DOHH2 (cell line): ENCODE measurements at regions not wholly inside any gene's neighbourhood (a gene's known extent, or its start where the extent isn't known, plus 50 kb on each side); places are given as distances from the start of the nearest gene placed in this dataset.

ENCODE experiments used
- EZH2phosphoT487 ChIP-seq: fragments of 200-600 bp; sonication (generic); IDR thresholded peaks from 2 replicates; pipeline ENCODE4 v1.6.1; 2017; ENCODE audit warnings: borderline replicate concordance, mild to moderate bottlenecking, antibody characterized with exemption, low read length, moderate library complexity, mixed read lengths
- TF ChIP-seq, protein P1 (sequence below): fragments of 200-600 bp; sonication (generic); IDR thresholded peaks from one replicate; pipeline ENCODE4 v1.5.1; 2014; ENCODE audit warnings: antibody characterized with exemption, mild to moderate bottlenecking, low read depth, low read length; ENCODE audit not compliant: poor library complexity, severe bottlenecking

DNA sequence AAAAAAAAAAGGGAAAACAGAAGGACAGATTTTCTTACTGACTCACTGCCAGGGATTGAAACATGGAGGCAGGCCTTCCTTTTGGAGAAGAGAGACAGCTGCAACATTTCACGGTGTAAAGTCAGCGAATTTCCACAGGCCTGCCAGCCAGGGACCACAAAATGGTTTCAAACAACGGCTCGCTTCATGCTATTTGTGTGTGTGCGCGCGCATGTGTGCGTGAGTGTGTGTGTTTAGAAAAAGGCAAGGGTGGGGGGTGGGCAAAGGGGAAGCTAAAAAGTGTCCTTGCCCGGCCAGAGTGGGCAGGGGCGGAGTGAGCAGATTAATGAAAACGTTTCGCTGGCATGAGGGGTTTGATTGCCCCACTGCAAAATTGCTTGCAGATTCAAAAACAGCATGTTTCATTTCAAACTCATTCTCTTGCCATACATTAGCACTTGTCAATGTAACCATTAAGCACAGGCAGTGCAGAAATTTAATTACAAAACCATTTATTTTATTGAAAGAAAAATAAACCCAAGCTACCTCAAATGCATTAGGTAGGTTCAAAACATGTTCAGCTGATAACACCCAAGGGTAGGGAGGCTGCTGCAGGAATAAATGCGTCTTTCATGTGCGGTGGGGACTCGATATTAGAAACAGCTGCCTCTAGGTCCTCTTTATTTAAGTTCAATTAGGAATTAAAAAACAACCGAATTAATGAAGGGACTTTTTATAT is 182.1 kb upstream of the SIX2 start:
- TF ChIP-seq, protein P1, sequence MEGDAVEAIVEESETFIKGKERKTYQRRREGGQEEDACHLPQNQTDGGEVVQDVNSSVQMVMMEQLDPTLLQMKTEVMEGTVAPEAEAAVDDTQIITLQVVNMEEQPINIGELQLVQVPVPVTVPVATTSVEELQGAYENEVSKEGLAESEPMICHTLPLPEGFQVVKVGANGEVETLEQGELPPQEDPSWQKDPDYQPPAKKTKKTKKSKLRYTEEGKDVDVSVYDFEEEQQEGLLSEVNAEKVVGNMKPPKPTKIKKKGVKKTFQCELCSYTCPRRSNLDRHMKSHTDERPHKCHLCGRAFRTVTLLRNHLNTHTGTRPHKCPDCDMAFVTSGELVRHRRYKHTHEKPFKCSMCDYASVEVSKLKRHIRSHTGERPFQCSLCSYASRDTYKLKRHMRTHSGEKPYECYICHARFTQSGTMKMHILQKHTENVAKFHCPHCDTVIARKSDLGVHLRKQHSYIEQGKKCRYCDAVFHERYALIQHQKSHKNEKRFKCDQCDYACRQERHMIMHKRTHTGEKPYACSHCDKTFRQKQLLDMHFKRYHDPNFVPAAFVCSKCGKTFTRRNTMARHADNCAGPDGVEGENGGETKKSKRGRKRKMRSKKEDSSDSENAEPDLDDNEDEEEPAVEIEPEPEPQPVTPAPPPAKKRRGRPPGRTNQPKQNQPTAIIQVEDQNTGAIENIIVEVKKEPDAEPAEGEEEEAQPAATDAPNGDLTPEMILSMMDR, result no peak
- no peak for TF ChIP-seq EZH2phosphoT487
